ENCODE measurements at regions not wholly inside any gene's neighbourhood (a gene's known extent, or its start where the extent isn't known, plus 50 kb on each side); places are given as distances from the start of the nearest gene placed in this dataset.

- no peak for DNase-seq (ENCODE audit: insufficient read length, low spot score)
- no peak for FAIRE-seq
- TF ChIP-seq TAF1 (IDR thresholded peaks at IDR 0.05; ENCODE audit: low read depth, low read length) (no peak), PAX5 (IDR thresholded peaks at IDR 0.05; ENCODE audit: insufficient read depth, low read length, severe bottlenecking) (no peak), SPI1 (IDR thresholded peaks at IDR 0.05; ENCODE audit: low read depth, low read length) (no peak), POLR2AphosphoS5 (IDR thresholded peaks at IDR 0.05; ENCODE audit: low read depth, low read length) (no peak), POLR2A (IDR thresholded peaks at IDR 0.05; ENCODE audit: low read depth, low read length) (no peak), POU2F2 (IDR thresholded peaks at IDR 0.05; ENCODE audit: low read depth, low read length) (no peak)
Measured at GRCh38 chr1:232499188-232499587, 130.7 kb downstream of the SIPA1L2 start.

- FAIRE-seq (no peak), DNase-seq (ENCODE audit: insufficient read length, low spot score) (no peak)
- TF ChIP-seq PAX5 (IDR thresholded peaks at IDR 0.05; ENCODE audit: insufficient read depth, low read length, severe bottlenecking) (no peak), TAF1 (IDR thresholded peaks at IDR 0.05; ENCODE audit: low read depth, low read length) (no peak), POU2F2 (IDR thresholded peaks at IDR 0.05; ENCODE audit: low read depth, low read length) (no peak), POLR2A (IDR thresholded peaks at IDR 0.05; ENCODE audit: low read depth, low read length) (no peak), SPI1 (IDR thresholded peaks at IDR 0.05; ENCODE audit: low read depth, low read length) (no peak), POLR2AphosphoS5 (IDR thresholded peaks at IDR 0.05; ENCODE audit: low read depth, low read length) (no peak)
Measured at GRCh38 chr1:232493869-232494268, 136.1 kb downstream of the SIPA1L2 start.

- DNase-seq (ENCODE audit: insufficient read length, low spot score) (no peak), FAIRE-seq (no peak)
- TF ChIP-seq TAF1 (IDR thresholded peaks at IDR 0.05; ENCODE audit: low read depth, low read length), result no peak
- TF ChIP-seq POU2F2 (IDR thresholded peaks at IDR 0.05; ENCODE audit: low read depth, low read length), result no peak
- TF ChIP-seq POLR2A (IDR thresholded peaks at IDR 0.05; ENCODE audit: low read depth, low read length), result no peak
- no peak for TF ChIP-seq PAX5 (IDR thresholded peaks at IDR 0.05; ENCODE audit: insufficient read depth, low read length, severe bottlenecking)
- TF ChIP-seq SPI1 (IDR thresholded peaks at IDR 0.05; ENCODE audit: low read depth, low read length), result no peak
- no peak for TF ChIP-seq POLR2AphosphoS5 (IDR thresholded peaks at IDR 0.05; ENCODE audit: low read depth, low read length)
Measured at GRCh38 chr1:232489256-232489655, 140.7 kb downstream of the SIPA1L2 start.

- no peak for DNase-seq (ENCODE audit: insufficient read length, low spot score)
- TF ChIP-seq POLR2AphosphoS5 (IDR thresholded peaks at IDR 0.05; ENCODE audit: low read depth, low read length), result no peak
- no peak for TF ChIP-seq SPI1 (IDR thresholded peaks at IDR 0.05; ENCODE audit: low read depth, low read length)
- TF ChIP-seq PAX5 (IDR thresholded peaks at IDR 0.05; ENCODE audit: insufficient read depth, low read length, severe bottlenecking), result no peak
- TF ChIP-seq POU2F2 (IDR thresholded peaks at IDR 0.05; ENCODE audit: low read depth, low read length), result no peak
- no peak for TF ChIP-seq TAF1 (IDR thresholded peaks at IDR 0.05; ENCODE audit: low read depth, low read length)
- TF ChIP-seq POLR2A (IDR thresholded peaks at IDR 0.05; ENCODE audit: low read depth, low read length), result no peak
- no peak for FAIRE-seq
Measured at GRCh38 chr1:232487236-232487635, 142.7 kb downstream of the SIPA1L2 start.

GRCh38 chr1:232486454-232487207 lies 143.3 kb downstream of the SIPA1L2 start:
- TF ChIP-seq TAF1 (IDR thresholded peaks at IDR 0.05; ENCODE audit: low read depth, low read length) (no peak), POLR2A (IDR thresholded peaks at IDR 0.05; ENCODE audit: low read depth, low read length) (no peak), PAX5 (IDR thresholded peaks at IDR 0.05; ENCODE audit: insufficient read depth, low read length, severe bottlenecking) (no peak), POU2F2 (IDR thresholded peaks at IDR 0.05; ENCODE audit: low read depth, low read length) (no peak), POLR2AphosphoS5 (IDR thresholded peaks at IDR 0.05; ENCODE audit: low read depth, low read length) (no peak), SPI1 (IDR thresholded peaks at IDR 0.05; ENCODE audit: low read depth, low read length) (no peak)
- DNase-seq (ENCODE audit: insufficient read length, low spot score) (no peak), FAIRE-seq (no peak)

GRCh38 chr1:232486006-232486405 lies 143.9 kb downstream of the SIPA1L2 start:
- DNase-seq (ENCODE audit: insufficient read length, low spot score), result no peak
- no peak for TF ChIP-seq SPI1 (IDR thresholded peaks at IDR 0.05; ENCODE audit: low read depth, low read length)
- TF ChIP-seq POLR2A (IDR thresholded peaks at IDR 0.05; ENCODE audit: low read depth, low read length), result no peak
- TF ChIP-seq TAF1 (IDR thresholded peaks at IDR 0.05; ENCODE audit: low read depth, low read length), result no peak
- TF ChIP-seq POLR2AphosphoS5 (IDR thresholded peaks at IDR 0.05; ENCODE audit: low read depth, low read length), result no peak
- no peak for TF ChIP-seq PAX5 (IDR thresholded peaks at IDR 0.05; ENCODE audit: insufficient read depth, low read length, severe bottlenecking)
- TF ChIP-seq POU2F2 (IDR thresholded peaks at IDR 0.05; ENCODE audit: low read depth, low read length), result no peak
- no peak for FAIRE-seq

GRCh38 chr1:232484856-232485255 lies 145.1 kb downstream of the SIPA1L2 start:
- FAIRE-seq, result no peak
- no peak for DNase-seq (ENCODE audit: insufficient read length, low spot score)
- TF ChIP-seq PAX5 (IDR thresholded peaks at IDR 0.05; ENCODE audit: insufficient read depth, low read length, severe bottlenecking) (no peak), POLR2AphosphoS5 (IDR thresholded peaks at IDR 0.05; ENCODE audit: low read depth, low read length) (no peak), POU2F2 (IDR thresholded peaks at IDR 0.05; ENCODE audit: low read depth, low read length) (no peak), SPI1 (IDR thresholded peaks at IDR 0.05; ENCODE audit: low read depth, low read length) (no peak), TAF1 (IDR thresholded peaks at IDR 0.05; ENCODE audit: low read depth, low read length) (no peak)

- no peak for TF ChIP-seq POU2F2 (IDR thresholded peaks at IDR 0.05; ENCODE audit: low read depth, low read length)
- DNase-seq (ENCODE audit: insufficient read length, low spot score) (no peak), FAIRE-seq (no peak)
Measured at GRCh38 chr1:232483826-232484225, 146.1 kb downstream of the SIPA1L2 start.

- DNase-seq (ENCODE audit: insufficient read length, low spot score), result no peak
- FAIRE-seq, result no peak
Measured at GRCh38 chr1:232481091-232481490, 148.8 kb downstream of the SIPA1L2 start.

GRCh38 chr1:232477728-232478127 lies 152.2 kb downstream of the SIPA1L2 start:
- DNase-seq (ENCODE audit: insufficient read length, low spot score) (no peak), FAIRE-seq (no peak)
- no peak for TF ChIP-seq POLR2A (IDR thresholded peaks at IDR 0.05; ENCODE audit: low read depth, low read length)
- no peak for TF ChIP-seq TAF1 (IDR thresholded peaks at IDR 0.05; ENCODE audit: low read depth, low read length)
- TF ChIP-seq PAX5 (IDR thresholded peaks at IDR 0.05; ENCODE audit: insufficient read depth, low read length, severe bottlenecking), result no peak
- TF ChIP-seq POU2F2 (IDR thresholded peaks at IDR 0.05; ENCODE audit: low read depth, low read length), result no peak
- TF ChIP-seq SPI1 (IDR thresholded peaks at IDR 0.05; ENCODE audit: low read depth, low read length), result no peak
- no peak for TF ChIP-seq POLR2AphosphoS5 (IDR thresholded peaks at IDR 0.05; ENCODE audit: low read depth, low read length)

More at GRCh38 chr1:232481091-232481490, 148.8 kb downstream of the SIPA1L2 start:
- TF ChIP-seq POU2F2 (IDR thresholded peaks at IDR 0.05; ENCODE audit: low read depth, low read length) (no peak), POLR2A (IDR thresholded peaks at IDR 0.05; ENCODE audit: low read depth, low read length) (no peak)
